ENCODE measurements at regions not wholly inside any gene's neighbourhood (a gene's known extent, or its start where the extent isn't known, plus 50 kb on each side); places are given as distances from the start of the nearest gene placed in this dataset.
"Not testable (repeated sequence)": the region's sequence is repeated elsewhere in the genome, so short reads cannot be mapped to it uniquely, and the experiment has no call there.

- no peaks in the 10 kb centered on the region for H3K36me3 ChIP-seq
- peak overlapping the region; percentile 11 for H3K27ac ChIP-seq (replicated peaks)
- peak; percentile 72 for DNase-seq
- peaks cover 13% of the 10 kb centered on the region for H3K4me1 ChIP-seq
- H3K9me3 ChIP-seq (replicated peaks), result peaks cover 4% of the 10 kb centered on the region
- intact Hi-C loops (cut with micrococcal nuclease), result no loop called here
- peak; percentile 10 for TF ChIP-seq CTCF (IDR thresholded peaks at IDR 0.05; ENCODE audit: borderline replicate concordance)
- peak overlapping the region; percentile 64 for H3K4me3 ChIP-seq
- H3K27me3 ChIP-seq (ENCODE audit: low read depth), result no peaks in the 10 kb centered on the region
These were observed 234.9 kb upstream of the MCHR2 start for GRCh38 chr6:100228834-100229441.

- Histone ChIP-seq H3K27me3 (ENCODE audit: low read depth) (no peaks in the 10 kb centered on the region), H3K4me1 (peaks cover 13% of the 10 kb centered on the region), H3K27ac (replicated peaks) (peak overlapping the region; percentile 11), H3K9me3 (replicated peaks) (peaks cover 7% of the 10 kb centered on the region), H3K36me3 (no peaks in the 10 kb centered on the region), H3K4me3 (peak overlapping the region; percentile 64)
- no peak for DNase-seq
- intact Hi-C loops (cut with micrococcal nuclease), result no loop called here
- no peak for TF ChIP-seq CTCF (IDR thresholded peaks at IDR 0.05; ENCODE audit: borderline replicate concordance)
These were observed 234.4 kb upstream of the MCHR2 start for GRCh38 chr6:100228437-100228833.

- Histone ChIP-seq H3K27ac (replicated peaks) (no peak overlapping the region), H3K4me3 (no peak overlapping the region), H3K9me3 (replicated peaks) (peaks cover 7% of the 10 kb centered on the region), H3K36me3 (no peaks in the 10 kb centered on the region), H3K4me1 (peaks cover 13% of the 10 kb centered on the region), H3K27me3 (ENCODE audit: low read depth) (no peaks in the 10 kb centered on the region)
- TF ChIP-seq CTCF (IDR thresholded peaks at IDR 0.05; ENCODE audit: borderline replicate concordance), result no peak
- intact Hi-C loops (cut with micrococcal nuclease), result no loop called here
- DNase-seq, result no peak
These were observed 232.8 kb upstream of the MCHR2 start for GRCh38 chr6:100226811-100227210.

- H3K4me3 ChIP-seq; DNase-seq; H3K4me1 ChIP-seq; H3K27me3 ChIP-seq (ENCODE audit: low read depth); H3K9me3 ChIP-seq (replicated peaks); intact Hi-C loops (cut with micrococcal nuclease); H3K36me3 ChIP-seq; H3K27ac ChIP-seq (replicated peaks): not testable (repeated sequence)
These were observed 229.9 kb upstream of the MCHR2 start for GRCh38 chr6:100223952-100224351.

GRCh38 chr6:100220543-100220942 lies 226.5 kb upstream of the MCHR2 start:
- H3K27ac ChIP-seq (replicated peaks), result no peak overlapping the region
- H3K9me3 ChIP-seq (replicated peaks), result peaks cover 7% of the 10 kb centered on the region
- no peak overlapping the region for H3K4me3 ChIP-seq
- intact Hi-C loops (cut with micrococcal nuclease), result no loop called here
- no peak for TF ChIP-seq CTCF (IDR thresholded peaks at IDR 0.05; ENCODE audit: borderline replicate concordance)
- no peaks in the 10 kb centered on the region for H3K27me3 ChIP-seq (ENCODE audit: low read depth)
- H3K4me1 ChIP-seq, result no peaks in the 10 kb centered on the region
- H3K36me3 ChIP-seq, result no peaks in the 10 kb centered on the region
- no peak for DNase-seq

GRCh38 chr6:100217225-100218012 lies 223.4 kb upstream of the MCHR2 start:
- TF ChIP-seq CTCF (IDR thresholded peaks at IDR 0.05; ENCODE audit: borderline replicate concordance), result no peak
- Histone ChIP-seq H3K4me1 (no peaks in the 10 kb centered on the region), H3K36me3 (no peaks in the 10 kb centered on the region), H3K27me3 (ENCODE audit: low read depth) (no peaks in the 10 kb centered on the region), H3K27ac (replicated peaks) (no peak overlapping the region), H3K4me3 (no peak overlapping the region), H3K9me3 (replicated peaks) (no peaks in the 10 kb centered on the region)
- intact Hi-C loops (cut with micrococcal nuclease), result no loop called here
- no peak for DNase-seq
